GM21423 (cell line): ENCODE measurements at regions not wholly inside any gene's neighbourhood (a gene's known extent, or its start where the extent isn't known, plus 50 kb on each side); places are given as distances from the start of the nearest gene placed in this dataset.
"Not testable (repeated sequence)": the region's sequence is repeated elsewhere in the genome, so short reads cannot be mapped to it uniquely, and the experiment has no call there.

Experiments used
- ATAC-seq: cut with Tn5 transposase; IDR thresholded peaks from one replicate; pipeline ENCODE4 v1.9.1; 2021; ENCODE audit warnings: mild to moderate bottlenecking, moderate library complexity; ENCODE audit not compliant: unreplicated experiment

- ATAC-seq, result not testable (repeated sequence)
Observed at GRCh38 chr7:35853194-35853593, 52.3 kb downstream of the SEPTIN7 start.

GRCh38 chr7:35854311-35854710 lies 53.5 kb downstream of the SEPTIN7 start:
- no peak for ATAC-seq

DNA sequence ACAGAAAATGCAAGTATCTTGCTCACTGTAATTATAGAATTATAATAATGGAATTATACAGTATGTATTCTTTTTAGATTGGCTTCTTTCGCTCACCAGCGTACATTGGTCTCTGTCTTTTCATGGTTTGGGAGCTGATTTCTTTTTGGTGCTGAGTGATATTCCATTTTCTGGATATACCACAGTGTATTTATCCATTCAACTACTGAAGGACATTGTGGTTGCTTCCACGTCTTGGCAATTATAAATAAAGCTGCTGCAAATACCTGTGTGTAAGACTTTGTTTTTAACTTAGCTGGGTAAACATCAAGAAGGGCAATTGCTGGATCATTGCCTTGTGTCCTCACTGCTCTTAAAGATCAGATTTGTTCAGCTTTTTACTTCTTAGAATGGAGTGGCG lies 55.3 kb downstream of the SEPTIN7 start:
- ATAC-seq, result no peak

DNA sequence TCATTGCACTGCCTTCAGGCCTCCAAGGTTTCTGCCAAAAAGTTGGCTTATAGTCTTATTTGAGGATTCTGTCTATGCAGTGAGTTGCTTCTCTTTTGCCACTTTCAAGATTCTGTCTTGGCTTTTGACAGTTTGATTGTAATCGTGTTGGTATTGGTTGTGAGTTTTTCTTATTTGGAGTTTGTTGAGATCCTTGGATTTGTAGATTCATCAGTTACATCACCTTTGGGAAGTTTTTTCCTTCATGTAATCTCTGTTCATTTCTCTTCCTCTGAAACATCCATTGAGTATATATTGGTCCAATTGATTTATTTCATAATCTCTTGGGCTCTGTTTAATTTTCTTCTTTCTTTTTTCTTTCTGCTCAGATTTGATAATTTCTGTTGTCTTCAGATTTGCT lies 59.8 kb downstream of the SEPTIN7 start:
- no peak for ATAC-seq

GRCh38 chr7:35865287-35865686 lies 64.4 kb downstream of the SEPTIN7 start:
- no peak for ATAC-seq

DNA sequence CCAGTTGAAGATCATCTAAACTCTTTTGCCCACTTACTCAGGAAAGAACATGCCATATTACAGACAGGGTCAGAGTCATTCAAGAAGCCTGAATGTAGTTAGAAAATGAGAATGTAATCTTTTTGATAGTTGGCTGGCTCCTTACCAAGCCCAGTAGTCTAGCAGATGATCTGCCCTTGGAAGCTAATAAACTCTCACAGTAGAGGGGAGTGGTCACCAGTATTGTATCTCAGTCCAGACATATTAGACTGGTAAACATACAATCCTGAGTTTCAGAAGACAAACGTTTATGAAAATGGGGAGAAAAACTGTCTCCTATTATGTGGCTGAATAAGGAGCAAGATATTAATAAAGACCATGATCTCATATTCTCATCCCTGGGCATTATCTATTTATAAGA lies 65.3 kb downstream of the SEPTIN7 start:
- no peak for ATAC-seq

DNA sequence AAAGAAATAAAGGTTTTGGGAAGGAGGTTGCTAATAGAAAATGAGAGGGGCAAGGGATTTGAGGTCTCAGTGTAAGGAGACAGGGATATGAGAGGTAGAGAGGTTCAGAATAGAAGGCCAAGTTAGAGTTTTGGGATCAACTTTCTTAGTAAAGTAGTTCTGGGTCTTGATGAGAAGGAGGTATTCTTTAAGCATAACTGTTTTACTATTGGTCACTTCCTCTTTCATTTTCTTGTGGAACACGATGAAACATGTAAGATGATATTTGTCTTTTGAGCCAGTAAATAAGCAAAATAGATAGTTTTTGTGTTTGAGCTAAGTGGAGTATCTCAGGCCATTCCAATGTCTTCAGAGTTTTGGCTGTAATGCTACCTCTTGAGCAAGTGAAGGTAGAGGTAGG lies 68.3 kb downstream of the SEPTIN7 start:
- ATAC-seq, result not testable (repeated sequence)

GRCh38 chr7:35869810-35870209 lies 69.0 kb downstream of the SEPTIN7 start:
- ATAC-seq, result no peak

GRCh38 chr7:35871856-35872255 lies 71.0 kb downstream of the SEPTIN7 start:
- no peak for ATAC-seq

GRCh38 chr7:35874886-35875285 lies 74.0 kb downstream of the SEPTIN7 start:
- no peak for ATAC-seq

GRCh38 chr7:35875292-35875691 lies 74.4 kb downstream of the SEPTIN7 start:
- ATAC-seq, result no peak

DNA sequence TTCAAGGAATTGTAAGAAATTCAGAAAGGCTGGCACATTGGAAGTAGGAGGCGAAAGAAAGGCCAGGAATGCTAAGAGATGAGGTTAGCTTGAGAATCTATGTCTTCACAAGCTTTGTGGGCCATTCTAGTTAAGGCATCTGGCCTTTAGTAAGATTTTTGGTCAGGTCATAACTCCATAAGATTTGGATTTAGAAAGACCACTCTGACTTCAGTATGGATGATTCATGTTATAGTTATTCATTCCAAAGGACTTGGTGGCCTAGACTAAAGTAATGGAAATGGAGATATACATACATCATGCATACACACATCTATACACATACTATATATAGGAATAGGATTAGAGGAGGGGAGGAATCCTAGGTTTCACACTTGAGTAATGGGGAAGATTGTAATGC lies 77.5 kb downstream of the SEPTIN7 start:
- ATAC-seq, result no peak

GRCh38 chr7:35887430-35887829 lies 86.6 kb downstream of the SEPTIN7 start:
- ATAC-seq, result not testable (repeated sequence)

DNA sequence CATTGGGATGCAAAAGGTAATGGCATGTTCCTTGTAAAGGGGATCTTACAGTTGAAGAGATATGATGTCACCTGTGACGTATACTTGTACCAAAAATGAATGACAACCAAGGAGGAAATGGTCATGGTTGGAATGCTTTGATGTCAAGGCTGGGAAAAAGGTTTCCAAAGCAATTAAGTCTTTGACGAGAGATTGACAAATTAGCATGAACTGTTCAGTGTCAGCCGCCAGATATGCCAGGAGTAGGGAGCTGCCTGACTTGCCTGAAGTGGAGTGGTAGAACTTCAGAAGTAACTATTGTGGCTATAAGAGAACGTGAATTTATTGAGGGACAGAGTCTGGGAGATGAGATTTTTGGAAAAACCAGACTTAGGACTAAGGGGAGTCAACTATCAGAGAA lies 88.1 kb downstream of the SEPTIN7 start:
- no peak for ATAC-seq

DNA sequence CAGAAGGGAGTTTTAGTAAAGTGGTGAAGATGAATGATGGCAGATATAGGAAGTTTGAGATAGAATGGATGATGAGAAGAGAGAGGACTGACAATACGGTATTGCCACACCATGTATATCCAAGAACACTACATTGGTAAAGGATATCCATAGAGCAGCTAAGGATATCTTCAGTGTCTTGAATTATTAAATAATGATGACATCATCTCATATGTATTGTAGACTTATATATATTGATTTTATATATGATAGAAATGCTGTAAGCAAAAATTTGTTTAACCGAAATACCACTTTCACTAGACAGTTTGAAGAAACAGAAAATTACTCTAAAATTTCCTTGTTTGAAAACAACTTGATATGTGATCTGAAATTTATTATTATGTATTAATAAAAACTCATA lies 89.0 kb downstream of the SEPTIN7 start:
- ATAC-seq, result no peak

DNA sequence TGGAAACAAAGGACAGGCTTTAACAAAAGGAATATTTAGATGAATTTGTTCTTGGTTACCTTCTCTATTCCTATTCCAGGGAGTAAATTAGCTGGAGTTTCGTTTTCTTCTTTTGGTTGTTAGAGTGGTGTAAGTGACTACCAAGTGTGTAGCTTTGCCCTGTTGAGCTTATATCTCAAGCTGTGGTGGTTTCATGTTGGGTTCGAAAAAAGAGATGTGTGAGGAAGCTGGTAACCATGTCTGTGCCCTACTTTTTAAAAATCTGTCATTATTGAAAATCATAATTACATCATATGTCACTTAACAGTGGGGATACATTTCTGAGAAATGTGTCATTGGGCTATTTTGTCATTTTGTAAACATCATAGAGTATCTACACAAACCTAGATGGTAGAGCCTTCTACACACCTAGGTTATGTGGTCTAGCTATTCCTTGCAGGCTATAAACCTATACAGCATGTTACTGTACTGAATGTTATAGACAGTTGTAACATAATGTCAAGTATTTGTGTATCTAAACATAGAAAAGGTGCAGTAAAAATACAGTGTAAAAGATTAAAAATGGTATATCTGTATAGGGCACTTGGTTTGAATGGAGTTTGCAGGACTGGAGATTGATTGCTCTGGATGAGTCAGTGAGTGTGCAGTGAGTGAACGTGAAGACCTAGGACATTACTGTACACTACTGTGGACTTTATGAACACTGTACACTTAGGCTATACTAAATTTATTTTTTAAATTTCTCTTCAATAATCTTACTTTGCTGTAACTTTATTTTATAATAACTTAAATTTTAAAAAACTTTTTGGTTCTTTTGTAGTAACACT lies 90.4 kb downstream of the SEPTIN7 start:
- no peak for ATAC-seq

GRCh38 chr7:35893649-35894048 lies 92.8 kb downstream of the SEPTIN7 start:
- no peak for ATAC-seq

GRCh38 chr7:35894721-35895120 lies 93.9 kb downstream of the SEPTIN7 start:
- ATAC-seq, result no peak

DNA sequence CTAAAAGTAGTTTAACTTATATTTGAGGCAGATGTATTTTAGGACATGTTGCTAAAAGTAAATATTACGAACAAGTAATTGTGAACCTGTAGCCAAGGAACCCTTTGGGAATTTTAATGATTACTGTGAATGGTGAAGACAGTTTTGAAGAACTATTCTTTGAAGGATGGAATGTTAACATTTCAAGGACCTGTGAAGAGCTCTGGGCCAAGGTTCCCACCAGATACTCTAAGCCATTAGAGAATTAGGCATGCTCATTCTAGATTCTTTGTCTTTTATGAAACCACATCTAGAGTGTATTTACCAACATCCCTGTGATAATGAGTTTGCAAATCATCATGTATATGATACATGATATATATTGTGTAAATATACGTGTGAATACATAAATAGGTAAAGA lies 99.8 kb downstream of the SEPTIN7 start:
- no peak for ATAC-seq

GRCh38 chr7:35905555-35905954 lies 104.7 kb downstream of the SEPTIN7 start:
- ATAC-seq, result no peak

DNA sequence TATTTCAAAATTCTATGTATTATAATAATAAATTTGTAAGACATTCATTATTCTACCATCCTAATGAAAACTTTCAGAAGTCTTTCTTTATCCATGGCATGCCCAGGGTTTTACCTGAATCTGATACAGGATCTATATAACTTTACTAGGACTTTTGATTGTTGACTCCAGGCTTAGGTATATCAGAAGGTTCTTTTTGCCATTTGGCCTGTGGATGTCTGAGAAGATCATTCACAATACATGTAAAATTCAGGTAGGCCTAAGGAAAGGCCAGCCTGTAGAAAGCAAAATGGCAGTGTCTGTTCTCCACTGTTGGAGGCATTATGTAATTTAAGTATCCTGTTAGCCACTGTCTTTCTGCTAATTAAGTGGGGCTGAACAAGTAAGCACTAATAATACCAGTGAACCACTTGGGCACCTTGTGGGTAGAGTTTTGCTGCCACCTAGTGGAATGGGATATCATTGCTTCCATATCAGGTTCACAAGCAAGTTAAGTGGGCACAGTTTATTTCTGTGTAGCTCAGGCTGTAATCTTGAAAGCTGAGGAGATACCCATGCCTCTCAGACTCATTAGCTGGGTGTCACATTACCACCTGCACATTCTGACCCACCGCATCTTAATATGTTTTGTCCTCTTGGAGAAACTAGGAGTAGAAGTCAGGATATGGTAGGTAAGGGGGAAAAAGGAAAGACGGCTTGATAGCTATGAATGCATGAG lies 105.5 kb downstream of the SEPTIN7 start:
- peak; percentile 88 for ATAC-seq
